Panc1 (cell line): ENCODE measurements at regions not wholly inside any gene's neighbourhood (a gene's known extent, or its start where the extent isn't known, plus 50 kb on each side); places are given as distances from the start of the nearest gene placed in this dataset.

Experiments used
- ATAC-seq: fragments of 200-7000 bp; cut with Tn5 transposase; 2 replicates; pipeline ENCODE4 v1.9.1; 2020; ENCODE audit warnings: mild to moderate bottlenecking, moderate library complexity
- BruUV-seq: library from RNA; stranded (reverse); fragments of 400-500 nt; replicated peaks from 2 replicates; lab custom pipeline; 2021; lab: Mats Ljungman, UMichigan
- CTCF ChIA-PET: fragments of 300-600 bp; sonication (Branson Sonifier 250); formaldehyde crosslinking; loops from one replicate; lab custom pipeline; 2022; ENCODE audit warnings: antibody characterized with exemption; lab: Charles Lee
- POLR2A ChIA-PET: fragments of 300-600 bp; sonication (Branson Sonifier 250); formaldehyde crosslinking; loops from one replicate; lab custom pipeline; 2022; ENCODE audit warnings: antibody characterized with exemption; lab: Charles Lee
- DNase-seq: peaks from one replicate; pipeline ENCODE4 v3.0.0-alpha.2; 2010; ENCODE audit warnings: low read depth, low spot score
- H3K27ac ChIP-seq: 2 replicates; pipeline ENCODE4 v1.5.1; 2011; ENCODE audit warnings: mild to moderate bottlenecking, low read length, inconsistent platforms
- H3K27me3 ChIP-seq: fragments of 200-500 bp; sonication (Bioruptor generic); 2 replicates; pipeline ENCODE4 v1.6.0; 2014; ENCODE audit warnings: low read length, inconsistent platforms; ENCODE audit not compliant: control insufficient read depth, insufficient read depth
- H3K36me3 ChIP-seq: fragments of 200-500 bp; sonication (Bioruptor generic); 2 replicates; pipeline ENCODE4 v1.5.1; 2014; ENCODE audit warnings: inconsistent platforms, mild to moderate bottlenecking, low read length, moderate library complexity; ENCODE audit not compliant: control insufficient read depth, insufficient read depth
- H3K4me1 ChIP-seq: 2 replicates; pipeline ENCODE4 v1.5.1; 2011; ENCODE audit warnings: inconsistent platforms, mild to moderate bottlenecking, low read length, moderate library complexity; ENCODE audit not compliant: control insufficient read depth, insufficient read depth
- H3K4me3 ChIP-seq, 2 experiments: 2 replicates each; pipeline ENCODE4 v1.5.1; 2011 to 2012; ENCODE audit warnings: low read depth in 2 of 2, low read length in 2 of 2, mild to moderate bottlenecking in 2 of 2, inconsistent platforms in 1 of 2, moderate library complexity in 1 of 2
- H3K9me3 ChIP-seq: fragments of 200-500 bp; sonication (Bioruptor generic); 2 replicates; pipeline ENCODE4 v1.5.1; 2014; ENCODE audit warnings: low read depth, mild to moderate bottlenecking, inconsistent platforms, low read length, moderate library complexity; ENCODE audit not compliant: control insufficient read depth, insufficient read depth
- CTCF ChIP-seq: fragments of 450-650 bp; IDR thresholded peaks from 2 replicates; pipeline ENCODE4 v1.5.1; 2017; ENCODE audit warnings: mild to moderate bottlenecking
- SIN3A ChIP-seq: IDR thresholded peaks from 2 replicates; pipeline ENCODE4 v1.6.1; 2012; ENCODE audit warnings: low read depth, mild to moderate bottlenecking, low read length, moderate library complexity, borderline replicate concordance; ENCODE audit not compliant: insufficient read depth
- TCF7L2 ChIP-seq: IDR thresholded peaks from 2 replicates; pipeline ENCODE4 v1.6.1; 2011; ENCODE audit warnings: mild to moderate bottlenecking, low read depth, low read length, inconsistent platforms
- in situ Hi-C: cut with HindIII; loops from 2 replicates; pipeline ENCODE4 v1.10.0; 2016; ENCODE audit warnings: low sequenced_read_pairs, low pct_unique_long_range_greater_than_20kb
- intact Hi-C: fragments of 100-400 bp; cut with micrococcal nuclease; formaldehyde crosslinking; loops from one replicate; pipeline ENCODE4 v1.10.0; 2022; ENCODE audit not compliant: unreplicated experiment
- TF ChIP-seq, protein P1 (sequence below), 2 experiments: IDR thresholded peaks; 2 replicates each; pipeline ENCODE4 v1.6.1; 2011 to 2012; ENCODE audit warnings: low read depth in 2 of 2, control low read depth in 1 of 2, low read length in 1 of 2, mild to moderate bottlenecking in 1 of 2, moderate library complexity in 1 of 2; ENCODE audit not compliant: insufficient read depth in 1 of 2

GRCh38 chr3:159840703-159841299, 147.8 kb upstream of the IL12A start:
- Histone ChIP-seq H3K4me1 (no peaks in the 10 kb centered on the region; the same call in 1 of the 2 replicates), H3K9me3 (no peaks in the 10 kb centered on the region), H3K27me3 (no peaks in the 10 kb centered on the region), H3K27ac (no peak overlapping the region), H3K36me3 (no peaks in the 10 kb centered on the region), H3K4me3 (no peak overlapping the region; a peak in 1 of 4 replicates)
- no peak for DNase-seq
- in situ Hi-C loops = no loop called here
- no peak for ATAC-seq
- BruUV-seq = no TSS peak
- intact Hi-C loops = no loop called here
- TF ChIP-seq, protein P1, sequence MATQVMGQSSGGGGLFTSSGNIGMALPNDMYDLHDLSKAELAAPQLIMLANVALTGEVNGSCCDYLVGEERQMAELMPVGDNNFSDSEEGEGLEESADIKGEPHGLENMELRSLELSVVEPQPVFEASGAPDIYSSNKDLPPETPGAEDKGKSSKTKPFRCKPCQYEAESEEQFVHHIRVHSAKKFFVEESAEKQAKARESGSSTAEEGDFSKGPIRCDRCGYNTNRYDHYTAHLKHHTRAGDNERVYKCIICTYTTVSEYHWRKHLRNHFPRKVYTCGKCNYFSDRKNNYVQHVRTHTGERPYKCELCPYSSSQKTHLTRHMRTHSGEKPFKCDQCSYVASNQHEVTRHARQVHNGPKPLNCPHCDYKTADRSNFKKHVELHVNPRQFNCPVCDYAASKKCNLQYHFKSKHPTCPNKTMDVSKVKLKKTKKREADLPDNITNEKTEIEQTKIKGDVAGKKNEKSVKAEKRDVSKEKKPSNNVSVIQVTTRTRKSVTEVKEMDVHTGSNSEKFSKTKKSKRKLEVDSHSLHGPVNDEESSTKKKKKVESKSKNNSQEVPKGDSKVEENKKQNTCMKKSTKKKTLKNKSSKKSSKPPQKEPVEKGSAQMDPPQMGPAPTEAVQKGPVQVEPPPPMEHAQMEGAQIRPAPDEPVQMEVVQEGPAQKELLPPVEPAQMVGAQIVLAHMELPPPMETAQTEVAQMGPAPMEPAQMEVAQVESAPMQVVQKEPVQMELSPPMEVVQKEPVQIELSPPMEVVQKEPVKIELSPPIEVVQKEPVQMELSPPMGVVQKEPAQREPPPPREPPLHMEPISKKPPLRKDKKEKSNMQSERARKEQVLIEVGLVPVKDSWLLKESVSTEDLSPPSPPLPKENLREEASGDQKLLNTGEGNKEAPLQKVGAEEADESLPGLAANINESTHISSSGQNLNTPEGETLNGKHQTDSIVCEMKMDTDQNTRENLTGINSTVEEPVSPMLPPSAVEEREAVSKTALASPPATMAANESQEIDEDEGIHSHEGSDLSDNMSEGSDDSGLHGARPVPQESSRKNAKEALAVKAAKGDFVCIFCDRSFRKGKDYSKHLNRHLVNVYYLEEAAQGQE (IDR thresholded peaks at IDR 0.05; ENCODE audit: insufficient read depth in 1 of 2, low read depth in 2 of 2, low read length in 1 of 2) = no peak
- no peak for TF ChIP-seq TCF7L2
- ChIA-PET CTCF (no interaction called here), POLR2A (no interaction called here)

DNA sequence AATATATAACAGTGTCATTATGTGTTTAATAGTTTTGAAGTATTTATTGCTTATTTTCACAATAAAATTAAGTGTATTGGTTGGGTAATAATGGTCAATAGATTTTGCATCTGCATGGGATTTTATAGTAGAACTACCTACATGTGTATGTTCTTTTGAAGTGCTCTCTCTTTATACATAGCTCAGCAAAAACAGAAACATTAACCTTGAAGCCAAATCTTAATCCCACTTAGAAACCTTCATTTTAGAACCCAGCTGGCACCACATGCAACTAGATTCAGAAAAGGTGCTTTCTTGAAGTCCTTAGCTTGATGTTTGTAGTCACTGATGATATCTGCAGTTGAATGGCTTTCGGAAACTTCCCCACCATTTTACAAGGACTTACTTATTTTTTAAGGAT, 146.9 kb upstream of the IL12A start:
- Histone ChIP-seq H3K27me3 (no peaks in the 10 kb centered on the region), H3K36me3 (no peaks in the 10 kb centered on the region), H3K9me3 (no peaks in the 10 kb centered on the region), H3K27ac (no peak overlapping the region), H3K4me1 (no peaks in the 10 kb centered on the region; the same call in 1 of the 2 replicates), H3K4me3 (no peak overlapping the region)
- BruUV-seq = no TSS peak
- CTCF ChIA-PET = no interaction called here
- DNase-seq (no peak), ATAC-seq (no peak)
- TF ChIP-seq, protein P1 (IDR thresholded peaks at IDR 0.05; ENCODE audit: insufficient read depth in 1 of 2, low read depth in 2 of 2, low read length in 1 of 2) = no peak
- no peak for TF ChIP-seq TCF7L2
- TF ChIP-seq SIN3A = no peak
- no peak for TF ChIP-seq CTCF
- intact Hi-C loops = no loop called here
- in situ Hi-C loops = no loop called here
- POLR2A ChIA-PET = no interaction called here
